ENCODE measurements at regions not wholly inside any gene's neighbourhood (a gene's known extent, or its start where the extent isn't known, plus 50 kb on each side); places are given as distances from the start of the nearest gene placed in this dataset.
"Not testable (repeated sequence)": the region's sequence is repeated elsewhere in the genome, so short reads cannot be mapped to it uniquely, and the experiment has no call there.

DNA sequence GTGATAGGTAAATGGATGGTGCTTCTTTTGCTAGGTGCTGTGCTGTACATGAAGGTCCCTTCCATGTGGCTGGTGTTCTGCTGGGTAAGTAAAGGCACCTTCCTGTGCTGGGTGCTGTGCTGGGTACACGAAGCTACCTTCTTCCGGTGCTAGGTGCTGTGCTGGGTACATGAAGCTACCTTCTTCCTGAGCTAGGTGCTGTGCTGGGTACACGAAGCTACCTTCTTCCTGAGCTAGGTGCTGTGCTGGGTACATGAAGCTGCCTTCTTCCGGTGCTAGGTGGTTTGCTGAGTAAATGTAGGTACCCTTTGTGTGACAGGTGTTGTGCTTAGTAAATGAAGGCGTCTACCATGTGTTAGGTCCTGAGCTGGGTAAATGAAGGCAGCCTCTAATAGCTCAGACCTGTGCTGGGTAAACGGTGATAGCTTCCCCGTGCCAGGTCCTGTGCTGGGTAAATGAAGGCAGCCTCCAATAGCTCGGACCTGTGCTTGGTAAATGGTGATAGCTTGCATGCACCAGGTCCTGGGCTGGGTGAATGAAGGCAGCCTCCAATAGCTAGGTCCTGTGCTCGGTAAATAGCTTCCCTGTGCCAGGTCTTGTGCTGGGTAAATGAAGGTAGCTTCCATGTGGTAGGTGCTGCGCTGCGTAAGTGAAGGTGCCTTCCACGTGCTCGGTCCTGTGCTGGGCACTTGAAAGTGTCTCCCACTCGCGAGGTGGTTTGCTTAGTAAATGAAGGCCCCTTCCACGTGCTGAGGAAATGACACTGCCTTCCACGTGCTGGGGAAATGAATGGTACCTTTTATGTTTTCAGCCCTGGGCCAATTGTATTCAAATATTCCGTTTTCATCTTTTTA, 115.5 kb downstream of the ERMARD start:
- no peak for DNase-seq

DNA sequence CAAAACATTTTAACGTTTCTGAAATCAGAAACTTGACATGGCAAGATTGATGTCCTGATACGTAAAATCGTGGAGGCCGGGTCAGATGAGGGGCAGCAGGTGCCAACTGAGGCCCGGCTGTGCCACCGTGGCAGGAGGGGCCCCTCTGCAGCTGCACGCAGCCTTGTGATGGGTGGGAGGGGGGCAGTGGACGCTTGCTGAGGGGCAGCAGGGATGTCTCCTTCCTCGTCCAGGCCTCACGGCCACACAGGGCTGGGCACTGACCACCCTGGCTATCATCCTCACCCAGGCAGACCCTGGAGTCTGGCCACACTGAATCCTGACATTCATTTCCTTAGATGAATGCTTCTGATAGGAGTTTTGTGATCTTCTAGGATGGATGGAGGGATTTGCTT, 114.7 kb downstream of the ERMARD start:
- no peak for DNase-seq

DNA sequence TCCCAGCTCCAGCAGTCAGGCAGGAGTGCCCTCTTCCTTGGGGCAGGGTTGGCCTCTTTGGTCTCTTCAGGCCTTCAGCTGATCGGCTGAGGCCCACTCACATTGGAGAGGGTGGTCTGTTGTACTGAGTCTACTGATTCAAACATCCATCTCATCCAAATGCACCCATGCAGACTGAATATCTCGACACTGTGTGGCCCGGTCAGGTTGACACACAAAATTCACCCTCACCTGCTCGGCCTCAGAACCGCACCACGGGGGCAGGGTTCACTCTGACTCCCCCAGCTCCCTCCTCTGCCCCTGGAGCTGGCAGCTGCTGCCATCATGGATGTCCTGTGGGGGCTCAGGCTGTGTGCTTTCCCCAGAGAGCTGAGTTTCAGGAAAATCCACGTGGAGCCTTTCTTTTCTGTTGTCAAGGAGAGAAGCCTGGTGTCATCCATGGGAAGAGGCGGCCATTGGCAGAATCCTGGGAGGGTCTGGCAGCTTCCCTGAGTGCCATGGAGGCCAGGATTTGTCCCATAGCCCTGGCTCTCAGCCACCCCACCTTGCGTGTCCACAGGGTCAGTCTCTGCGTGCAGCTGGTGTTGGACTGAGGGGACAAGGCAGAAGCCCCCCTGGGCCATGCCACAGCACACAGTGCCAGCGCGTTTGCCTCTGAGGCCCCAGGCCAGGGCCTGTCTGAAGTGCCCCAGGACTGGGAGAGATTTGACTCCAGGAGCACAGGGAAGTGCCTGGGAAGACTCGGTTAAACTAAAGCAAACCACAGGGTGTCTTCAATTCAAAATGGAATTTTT, 114.1 kb downstream of the ERMARD start:
- DNase-seq = no peak

DNA sequence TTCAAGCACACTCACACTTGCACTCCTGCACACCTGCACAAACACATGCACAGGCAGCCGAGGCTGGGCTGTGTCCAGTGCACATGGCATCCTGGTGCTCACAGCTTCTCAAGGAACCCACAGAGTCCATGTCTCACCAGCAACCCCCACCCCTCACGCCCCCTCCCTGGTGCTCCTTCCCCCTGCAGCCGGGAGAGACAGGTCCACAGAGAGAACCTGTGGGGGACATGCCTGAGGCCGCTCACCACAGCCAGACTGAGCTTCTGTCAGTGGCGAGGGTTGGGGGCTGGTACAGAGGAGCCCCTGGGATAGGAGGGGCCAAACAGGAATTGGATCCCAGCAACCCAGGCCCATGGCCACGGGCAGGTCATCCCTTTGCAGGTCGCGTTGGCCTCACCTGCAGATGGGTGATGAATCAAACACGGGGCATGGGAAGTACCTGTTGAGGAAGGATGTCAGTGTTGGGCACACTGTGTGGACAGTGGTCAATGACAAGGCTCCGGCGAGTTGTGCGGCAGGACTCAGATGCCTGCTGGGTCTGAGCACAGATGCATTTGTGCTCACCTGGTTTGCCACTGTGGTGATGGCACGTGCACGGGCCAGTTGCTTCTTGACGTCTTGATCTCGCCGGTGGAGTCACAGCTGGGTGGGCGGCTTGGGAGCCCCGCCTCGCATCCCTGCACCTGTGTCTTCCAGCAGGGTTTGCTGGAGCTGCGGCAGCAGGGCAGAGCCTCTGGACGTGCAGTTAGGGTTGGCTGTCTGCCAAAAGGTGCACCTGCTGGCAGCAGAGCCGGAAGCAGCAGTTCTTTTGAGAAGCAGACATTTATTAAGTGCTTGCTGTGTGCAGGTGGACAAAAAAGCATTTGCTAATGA, 113.0 kb downstream of the ERMARD start:
- DNase-seq = no peak

DNA sequence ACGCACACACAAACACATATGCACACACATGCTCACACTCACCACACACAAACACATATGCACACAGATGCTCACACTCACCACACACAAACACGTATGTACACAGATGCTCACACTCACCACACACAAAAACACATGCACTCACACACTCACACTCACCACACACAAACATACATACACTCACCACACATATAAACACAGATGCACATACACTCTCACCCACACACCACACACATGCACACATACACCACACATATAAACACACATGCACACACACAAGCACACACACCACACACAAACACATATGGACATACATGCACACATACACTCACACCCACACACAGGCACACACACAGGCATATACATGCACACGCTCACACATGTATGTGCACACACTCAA, 112.3 kb downstream of the ERMARD start:
- DNase-seq = no peak

DNA sequence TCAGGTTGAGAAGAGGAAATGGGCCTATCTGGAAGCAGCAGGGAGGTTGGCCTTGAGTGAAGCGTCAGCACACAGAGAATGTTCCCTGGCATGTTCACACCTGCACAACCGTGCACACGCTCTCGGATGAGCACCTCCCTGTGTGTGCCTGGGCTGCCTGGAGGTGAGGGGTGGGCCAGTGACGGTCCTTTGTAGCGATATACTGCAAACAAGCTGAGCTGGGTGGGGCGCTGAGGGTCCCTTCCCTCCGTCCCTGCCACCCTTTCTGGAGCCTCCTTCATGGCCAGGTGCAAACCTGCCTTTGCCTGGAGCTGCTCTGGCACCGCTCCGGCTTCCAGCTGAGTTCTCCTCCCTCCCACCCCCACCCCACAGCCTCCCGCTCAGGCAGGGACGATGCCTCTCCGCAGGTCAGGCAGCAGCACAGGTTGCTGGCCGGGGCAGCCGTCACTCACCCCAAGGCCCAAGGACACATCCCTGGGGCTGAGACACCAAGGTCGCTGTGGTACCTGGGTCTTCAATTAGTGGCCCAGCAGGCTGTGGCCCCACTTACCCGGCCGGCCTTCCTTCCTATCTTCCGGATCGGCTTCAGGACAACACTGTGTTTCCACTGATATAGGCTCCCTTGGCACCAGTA, 111.6 kb downstream of the ERMARD start:
- DNase-seq = no peak

DNA sequence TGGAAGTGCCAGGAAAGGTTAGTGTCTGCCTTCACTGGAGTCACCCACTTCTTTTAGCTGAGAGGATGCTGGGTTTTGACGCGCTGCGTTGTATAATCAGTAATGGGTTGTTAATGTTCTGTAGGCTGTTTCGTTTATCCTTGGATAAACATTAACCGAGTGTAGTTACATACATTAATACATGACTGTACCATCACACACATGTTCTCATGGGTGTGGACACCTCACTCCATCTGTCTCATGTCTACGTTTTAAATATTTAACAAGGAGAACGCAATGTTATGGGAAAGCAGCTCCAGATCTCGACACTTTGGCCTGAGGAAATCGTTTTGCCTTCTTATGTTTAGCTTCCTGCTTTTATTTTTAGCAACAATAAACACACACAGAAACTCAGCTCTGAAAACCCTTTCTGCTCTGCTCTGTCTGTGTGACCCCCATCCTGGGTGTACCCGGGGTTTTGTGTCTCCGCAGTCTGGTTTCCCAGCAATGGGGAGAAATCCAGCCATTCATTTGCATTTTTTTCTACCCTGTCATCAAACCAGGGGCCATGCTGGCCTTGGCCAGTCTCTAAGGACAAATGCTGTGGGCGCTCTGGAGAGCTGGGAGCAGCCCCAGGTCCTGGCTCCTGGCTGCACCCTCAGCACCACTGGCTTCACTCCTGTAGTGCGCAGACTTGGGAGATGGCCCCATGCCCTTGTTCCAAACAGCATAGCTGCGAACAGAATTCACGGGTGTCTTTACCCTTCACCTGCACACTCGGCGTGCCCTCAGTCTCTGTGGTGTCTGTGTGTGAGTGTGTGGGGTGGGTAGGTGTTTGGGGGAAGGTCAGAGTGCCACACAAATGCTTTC, 110.8 kb downstream of the ERMARD start:
- DNase-seq = no peak

DNA sequence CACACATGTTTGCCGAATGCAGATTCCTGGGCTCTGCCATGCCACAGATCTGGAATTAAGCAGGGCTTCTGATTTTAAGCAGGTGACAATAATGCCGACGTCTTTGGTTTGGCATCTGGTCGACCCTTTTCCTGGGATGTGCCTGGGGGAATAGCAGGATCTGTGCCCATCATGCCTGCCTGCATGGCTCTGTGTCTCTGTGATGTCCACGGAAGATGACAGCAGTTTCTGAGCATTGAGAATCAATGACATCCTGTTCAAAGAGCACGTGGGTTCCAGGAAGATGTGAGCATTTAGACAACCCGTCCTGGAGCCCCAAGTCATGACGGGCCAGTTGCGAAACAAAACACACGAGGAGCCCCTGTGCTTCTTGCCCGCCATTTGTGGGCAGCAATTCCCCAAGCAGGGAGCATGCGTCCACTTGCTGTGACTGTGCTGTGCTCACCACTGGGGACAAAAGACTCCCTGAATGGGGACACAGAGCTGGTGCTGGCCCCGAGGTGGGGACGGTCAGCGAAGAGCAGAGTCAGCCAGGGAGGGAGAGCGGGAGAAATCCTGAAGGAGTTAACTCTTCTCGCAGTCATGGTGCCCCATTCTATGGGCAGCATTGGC, 110.1 kb downstream of the ERMARD start:
- DNase-seq = no peak

DNA sequence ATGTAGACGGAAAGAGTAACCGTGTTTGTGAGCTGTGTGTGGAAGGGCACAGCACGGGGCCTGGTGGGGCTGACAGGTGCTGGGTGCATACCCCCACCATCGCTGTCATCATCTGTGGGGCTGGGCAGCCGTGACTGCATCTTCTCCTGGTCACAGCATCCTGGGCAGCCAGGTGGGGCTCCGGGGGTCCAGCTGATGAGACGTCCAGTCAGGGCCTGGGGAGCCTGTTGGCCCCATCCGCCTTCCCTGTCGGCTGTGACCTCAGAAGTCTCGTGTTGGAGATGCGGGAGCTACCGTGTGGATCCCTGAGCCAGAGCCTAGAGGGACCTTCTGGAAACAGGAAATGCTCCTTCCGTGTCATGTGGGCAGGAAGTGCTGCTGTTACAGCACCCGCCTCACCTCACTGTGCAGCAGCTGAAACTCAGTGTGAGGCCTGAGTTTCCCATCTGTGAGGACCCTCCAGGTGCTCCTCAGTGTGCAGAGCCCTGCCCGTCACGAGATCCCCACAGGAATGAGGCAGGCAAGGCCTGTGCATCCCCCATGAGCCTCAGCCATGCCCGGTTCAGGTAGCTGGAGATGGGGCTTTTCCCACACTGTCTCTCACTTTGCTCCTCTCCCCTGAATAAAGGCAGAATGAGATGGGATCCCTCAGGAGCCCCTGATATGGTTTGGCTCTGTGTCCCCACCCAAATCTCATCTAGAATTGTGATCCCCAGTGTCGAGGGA, 108.7 kb downstream of the ERMARD start:
- no peak for DNase-seq

DNA sequence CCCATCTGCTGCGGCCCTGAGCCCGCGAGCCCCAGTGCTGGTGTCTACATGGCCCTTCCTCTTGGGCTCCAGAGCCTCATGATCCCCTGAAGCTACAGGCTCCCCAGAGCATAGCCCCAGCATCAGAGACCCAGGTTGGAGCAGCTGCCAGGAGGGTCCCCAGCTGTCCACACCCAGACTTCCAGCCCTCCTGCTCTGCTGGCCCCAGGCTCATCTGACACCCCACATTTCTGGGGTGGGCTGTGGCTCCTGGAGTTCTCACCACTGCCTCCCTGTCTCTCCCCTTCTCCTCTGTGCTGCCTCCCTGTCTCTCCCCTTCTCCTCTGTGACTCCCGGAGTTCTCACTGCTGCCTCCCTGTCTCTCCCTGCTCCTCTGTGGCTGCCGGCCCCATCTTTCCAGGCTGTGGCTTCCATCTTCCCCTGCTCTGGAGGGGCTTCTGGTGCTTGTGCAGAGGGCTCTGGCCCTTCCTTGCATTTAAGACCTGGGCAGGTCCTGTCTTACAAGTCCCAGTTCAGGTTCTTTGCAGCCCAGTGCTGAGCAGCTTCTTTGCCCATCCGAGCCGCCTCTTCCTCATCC, 108.1 kb downstream of the ERMARD start:
- DNase-seq = no peak

DNA sequence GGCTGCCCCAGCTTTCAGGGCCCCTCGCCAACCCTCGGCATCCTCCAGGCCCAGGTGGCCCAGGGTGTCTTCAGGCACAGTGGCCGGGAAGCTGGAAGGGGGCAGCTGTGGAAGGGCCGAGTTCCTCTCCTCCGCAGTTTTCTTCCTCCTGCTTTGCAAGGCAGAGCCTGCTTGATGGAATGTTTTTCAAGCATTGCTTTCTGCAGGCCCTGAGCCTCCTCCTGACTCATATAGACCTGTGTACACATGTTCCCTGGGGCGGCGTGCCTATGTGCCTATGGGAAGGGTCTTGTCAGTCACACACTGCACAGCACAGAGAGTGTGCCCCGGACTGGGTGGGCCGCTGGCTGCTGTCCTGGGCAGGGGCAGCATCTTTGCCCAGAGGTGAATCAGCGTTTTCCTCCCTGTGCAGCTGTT, 107.5 kb downstream of the ERMARD start:
- no peak for DNase-seq

DNA sequence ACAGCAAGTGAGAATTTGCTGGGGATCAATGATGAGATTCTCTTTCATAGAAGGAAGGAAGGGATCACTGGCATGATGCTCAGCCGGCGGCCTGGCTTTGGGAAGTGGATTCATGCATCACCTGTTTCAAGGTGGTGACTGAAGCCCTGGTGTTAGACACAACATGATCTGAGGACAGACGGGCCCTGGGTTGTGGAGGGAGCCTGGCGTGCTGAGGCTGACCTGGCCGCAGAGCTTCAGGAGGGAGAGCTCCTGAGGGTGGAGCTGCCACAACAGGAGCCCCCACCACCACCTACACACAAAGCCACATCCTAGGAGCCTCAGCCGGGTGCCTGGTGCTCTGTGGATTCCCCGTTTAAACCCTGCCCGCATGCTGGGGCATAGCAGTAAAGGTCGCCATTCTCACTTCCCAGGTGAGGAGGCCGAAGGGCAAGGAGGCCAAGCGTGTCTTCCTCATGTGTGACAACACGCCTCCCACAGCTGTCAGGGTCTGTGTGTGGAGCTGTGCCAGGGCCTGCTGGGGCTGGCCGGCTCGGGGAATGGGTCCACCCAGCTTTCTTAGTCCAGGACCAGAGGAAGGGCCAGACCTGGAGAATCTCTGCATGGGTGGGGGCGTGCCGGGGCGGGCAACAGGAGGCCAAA, 107.0 kb downstream of the ERMARD start:
- no peak for DNase-seq

DNA sequence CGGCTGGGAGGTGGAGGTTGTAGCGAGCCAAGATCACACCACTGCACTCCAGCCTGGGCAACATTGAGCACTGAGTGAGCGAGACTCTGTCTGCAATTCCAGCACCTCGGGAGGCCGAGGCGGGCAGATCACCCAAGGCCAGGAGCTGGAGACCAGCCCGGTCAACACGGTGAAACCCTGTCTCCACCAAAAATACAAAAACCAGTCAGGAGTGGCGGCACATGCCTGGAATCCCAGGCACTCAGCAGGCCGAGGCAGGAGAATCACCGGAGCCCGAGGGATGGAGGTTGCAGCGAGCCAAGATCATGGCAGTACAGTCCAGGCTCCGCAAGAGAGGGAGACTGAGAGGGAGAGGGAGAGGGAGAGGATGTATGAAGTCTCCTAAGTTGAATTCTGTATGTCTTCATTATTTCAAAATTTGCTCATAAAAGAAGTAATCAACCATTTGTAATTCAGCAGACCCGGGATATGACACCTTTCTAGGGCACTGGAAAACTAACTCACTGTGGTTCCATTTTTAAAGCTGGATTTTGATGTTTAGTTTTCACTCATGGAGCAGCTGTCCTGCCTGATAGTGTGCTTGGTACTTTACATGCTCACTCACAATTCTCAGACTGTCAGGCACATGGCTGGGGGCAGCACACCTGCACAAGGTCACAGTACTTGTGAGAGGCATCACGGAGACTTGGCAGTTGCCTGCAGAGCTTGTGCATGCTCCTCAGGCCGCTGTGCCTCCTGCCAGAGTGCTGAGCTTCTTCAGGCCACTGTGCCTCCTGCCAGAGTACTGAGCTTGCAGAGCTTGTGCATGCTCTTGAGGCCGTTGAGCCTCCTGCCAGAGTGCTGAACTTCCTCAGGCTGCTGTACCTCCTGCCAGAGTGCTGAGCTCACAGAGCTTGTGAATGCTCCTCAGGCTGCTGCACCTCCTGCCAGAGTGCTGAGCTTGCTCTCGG, 106.2 kb downstream of the ERMARD start:
- no peak for DNase-seq

DNA sequence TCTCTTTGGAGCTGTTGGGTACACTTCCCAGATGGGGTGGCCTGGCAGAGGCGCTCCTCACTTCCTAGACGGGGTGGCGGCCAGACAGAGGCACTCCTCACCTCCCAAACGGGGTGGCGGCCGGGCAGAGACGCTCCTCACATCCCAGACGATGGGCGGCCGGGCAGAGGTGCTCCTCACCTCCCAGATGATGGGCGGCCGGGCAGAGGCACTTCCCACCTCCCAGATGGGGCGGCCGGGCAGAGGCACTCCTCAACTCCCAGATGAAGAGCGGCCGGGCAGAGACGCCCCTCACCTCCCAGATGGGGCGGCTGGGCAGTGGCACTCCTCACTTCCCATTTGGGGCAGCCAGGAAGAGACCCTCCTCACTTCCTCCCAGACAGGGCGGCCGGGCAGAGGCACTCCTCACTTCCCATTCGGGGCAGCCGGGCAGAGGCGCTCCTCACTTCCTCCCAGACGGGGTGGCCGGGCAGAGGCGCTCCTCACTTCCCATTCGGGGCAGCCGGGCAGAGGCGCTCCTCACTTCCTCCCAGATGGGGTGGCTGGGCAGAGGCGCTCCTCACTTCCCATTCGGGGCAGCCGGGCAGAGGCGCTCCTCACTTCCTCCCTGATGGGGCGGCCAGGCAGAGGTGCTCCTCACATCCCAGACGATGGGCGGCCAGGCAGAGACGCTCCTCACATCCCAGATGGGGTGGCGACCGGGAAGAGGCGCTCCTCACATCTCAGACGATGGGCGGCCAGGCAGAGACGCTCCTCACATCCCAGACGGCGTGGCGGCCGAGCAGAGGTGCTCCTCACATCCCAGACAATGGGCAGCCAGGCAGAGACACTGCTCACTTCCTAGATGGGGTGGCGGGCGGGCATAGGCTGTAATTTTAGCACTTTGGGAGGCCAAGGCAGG, 105.3 kb downstream of the ERMARD start:
- DNase-seq = not testable (repeated sequence)

DNA sequence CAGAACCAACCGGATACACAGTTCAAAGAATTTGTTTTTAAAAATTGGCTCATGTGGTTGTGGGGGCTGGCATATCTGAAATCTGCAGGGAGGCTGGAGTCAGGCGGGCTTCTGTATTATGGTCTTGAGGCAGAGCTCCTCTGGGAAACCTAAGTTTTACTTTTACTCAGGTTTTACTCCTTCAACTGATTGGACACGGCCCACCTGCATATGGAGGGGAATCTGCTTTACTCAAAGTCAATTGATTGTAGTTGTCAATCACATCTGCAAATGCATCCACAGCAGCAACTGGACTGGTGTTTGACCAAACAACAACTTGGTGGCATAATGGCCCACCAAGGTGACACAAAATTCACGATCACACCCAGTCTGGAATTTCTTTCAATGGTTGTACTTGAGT, 103.4 kb downstream of the ERMARD start:
- no peak for DNase-seq

DNA sequence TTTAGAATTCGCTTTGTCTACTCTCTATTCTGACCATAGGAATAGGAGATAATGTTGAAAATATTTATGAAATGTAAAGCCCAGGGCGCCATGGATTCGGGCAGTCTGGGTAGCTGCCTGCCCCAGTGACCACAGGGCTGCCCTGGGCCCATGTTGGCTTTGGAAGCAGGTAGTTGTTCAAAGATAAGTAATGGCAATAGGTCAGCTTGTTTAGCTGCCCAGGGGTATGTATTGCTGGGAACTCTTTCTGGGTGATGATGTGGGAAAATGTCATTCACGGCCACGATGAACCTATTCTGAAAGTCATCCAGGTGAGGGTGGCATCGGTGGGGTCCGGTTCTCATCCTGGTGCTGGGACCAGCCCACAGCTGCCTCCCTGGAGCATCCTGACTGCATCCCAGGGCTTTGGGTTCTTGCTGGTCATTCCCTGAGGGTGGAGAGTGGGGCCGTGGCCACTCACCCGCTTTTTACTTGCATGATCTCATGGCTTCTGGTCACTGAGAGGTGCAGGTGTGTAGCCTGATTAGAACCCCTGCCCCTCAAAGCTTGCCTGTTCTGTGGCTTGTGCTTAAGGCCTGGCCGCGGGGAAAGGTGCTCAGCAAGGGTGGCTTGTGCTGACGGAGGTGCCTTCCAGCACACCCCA, 102.8 kb downstream of the ERMARD start:
- DNase-seq = no peak
